GM13976 (cell line): ENCODE measurements at regions not wholly inside any gene's neighbourhood (a gene's known extent, or its start where the extent isn't known, plus 50 kb on each side); places are given as distances from the start of the nearest gene placed in this dataset.

ENCODE experiments used
- DNase-seq: peaks from one replicate; pipeline ENCODE4 v3.0.0; 2012; ENCODE audit warnings: low spot score
- CTCF ChIP-seq: IDR thresholded peaks from 2 replicates; pipeline ENCODE4 v1.5.1; 2012; ENCODE audit warnings: borderline replicate concordance, mild to moderate bottlenecking; ENCODE audit not compliant: insufficient read depth; ENCODE audit errors: extremely low read depth, missing control alignments, control extremely low read depth
- in situ Hi-C: fragments of 300-500 bp; cut with MboI; formaldehyde crosslinking; loops from one replicate; pipeline ENCODE4 v1.12.0; 2022; ENCODE audit warnings: low sequenced_read_pairs, mixed read lengths, inconsistent platforms; ENCODE audit not compliant: unreplicated experiment

GRCh38 chr2:204265681-204266181 is 279.5 kb upstream of the PARD3B start:
- DNase-seq: no peak
- in situ Hi-C loops: no loop called here
- no peak for TF ChIP-seq CTCF

GRCh38 chr2:204268458-204268857 is 276.8 kb upstream of the PARD3B start:
- in situ Hi-C loops: no loop called here
- no peak for DNase-seq
- TF ChIP-seq CTCF: no peak

- no peak for DNase-seq
- in situ Hi-C loops: no loop called here
- no peak for TF ChIP-seq CTCF
Observed at GRCh38 chr2:204268971-204269370, 276.3 kb upstream of the PARD3B start.

- DNase-seq: no peak
- in situ Hi-C loops: no loop called here
- TF ChIP-seq CTCF: no peak
Observed at GRCh38 chr2:204272089-204272488, 273.2 kb upstream of the PARD3B start.

GRCh38 chr2:204272610-204273287 is 272.5 kb upstream of the PARD3B start:
- TF ChIP-seq CTCF: no peak
- in situ Hi-C loops: no loop called here

GRCh38 chr2:204274429-204274828 is 270.8 kb upstream of the PARD3B start:
- in situ Hi-C loops: no loop called here
- no peak for TF ChIP-seq CTCF
- no peak for DNase-seq

More at GRCh38 chr2:204272610-204273287, 272.5 kb upstream of the PARD3B start:
- DNase-seq: no peak
